ENCODE measurements at regions not wholly inside any gene's neighbourhood (a gene's known extent, or its start where the extent isn't known, plus 50 kb on each side); places are given as distances from the start of the nearest gene placed in this dataset.
A peak's percentile ranks its signal among the peaks of the same experiment; 100 is the strongest.

DNA sequence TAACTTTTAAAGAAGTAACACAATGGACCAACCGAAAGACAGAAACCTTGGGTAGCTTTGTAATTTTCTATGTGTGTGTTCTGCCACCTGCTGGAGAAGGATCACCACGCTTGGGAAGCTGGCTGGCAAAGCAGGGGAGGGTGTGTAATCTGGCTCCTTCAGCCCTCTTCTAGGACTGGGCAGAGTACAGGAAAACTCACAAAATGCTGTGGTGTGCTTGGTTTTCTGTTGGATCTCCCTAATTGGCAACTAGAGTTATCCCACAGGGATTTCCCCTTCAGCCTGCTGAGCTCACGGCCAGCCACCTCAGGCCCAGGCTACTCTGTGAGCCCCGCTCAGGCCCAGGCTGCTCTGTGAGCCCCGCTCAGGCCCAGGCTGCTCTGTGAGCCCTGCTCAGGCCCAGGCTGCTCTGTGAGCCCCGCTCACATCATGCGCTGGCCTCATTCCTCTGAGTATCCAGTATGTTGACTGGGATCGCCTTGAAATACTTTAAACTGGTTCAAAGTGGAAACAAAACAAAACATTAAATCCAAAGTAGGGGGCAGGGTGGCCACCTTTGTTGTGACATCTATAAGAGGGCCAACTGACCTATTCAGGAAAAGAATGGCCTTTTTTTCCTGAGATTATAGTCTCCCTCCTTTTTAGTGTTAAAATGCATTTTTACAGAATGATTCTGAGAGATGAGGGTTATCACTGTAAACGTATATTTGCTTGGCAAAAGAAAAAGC, 52.0 kb upstream of the RNU6-8 start:
- 61 to 64% methylated on average over 3 to 7 of the region's 9 CpGs for WGBS, 2 donors (ENCODE audit: low coverage in 1 of 2)
- TF ChIP-seq POLR2AphosphoS5 (IDR thresholded peaks at IDR 0.05): no peak
- TF ChIP-seq, protein P1, sequence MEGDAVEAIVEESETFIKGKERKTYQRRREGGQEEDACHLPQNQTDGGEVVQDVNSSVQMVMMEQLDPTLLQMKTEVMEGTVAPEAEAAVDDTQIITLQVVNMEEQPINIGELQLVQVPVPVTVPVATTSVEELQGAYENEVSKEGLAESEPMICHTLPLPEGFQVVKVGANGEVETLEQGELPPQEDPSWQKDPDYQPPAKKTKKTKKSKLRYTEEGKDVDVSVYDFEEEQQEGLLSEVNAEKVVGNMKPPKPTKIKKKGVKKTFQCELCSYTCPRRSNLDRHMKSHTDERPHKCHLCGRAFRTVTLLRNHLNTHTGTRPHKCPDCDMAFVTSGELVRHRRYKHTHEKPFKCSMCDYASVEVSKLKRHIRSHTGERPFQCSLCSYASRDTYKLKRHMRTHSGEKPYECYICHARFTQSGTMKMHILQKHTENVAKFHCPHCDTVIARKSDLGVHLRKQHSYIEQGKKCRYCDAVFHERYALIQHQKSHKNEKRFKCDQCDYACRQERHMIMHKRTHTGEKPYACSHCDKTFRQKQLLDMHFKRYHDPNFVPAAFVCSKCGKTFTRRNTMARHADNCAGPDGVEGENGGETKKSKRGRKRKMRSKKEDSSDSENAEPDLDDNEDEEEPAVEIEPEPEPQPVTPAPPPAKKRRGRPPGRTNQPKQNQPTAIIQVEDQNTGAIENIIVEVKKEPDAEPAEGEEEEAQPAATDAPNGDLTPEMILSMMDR (IDR thresholded peaks at IDR 0.05): peak; percentile 69 to 78 (median 73)
- H3K4me1 ChIP-seq: peaks cover 8 to 34% (median 11%) of the 10 kb centered on the region in 4 donors
- in situ Hi-C loops (cut with MboI; ENCODE audit: low pct_ligation_motif_present in 1 of 4, low pct_unique_long_range_greater_than_20kb in 1 of 4, low sequenced_read_pairs in 3 of 4): loop anchor here (5.0 to 25.0 kb wide), 9 partner anchors 180 to 740 kb away; partner anchors contain the start of gene ARHGAP5 (in 1 of the 4)
- intact Hi-C loops (cut with DNase I; ENCODE audit: low total_unique reads): loop anchor here (5.0 to 10.0 kb wide), 2 partner anchors 212 to 840 kb away; no protein-coding TSS in a partner anchor
- no peaks in the 10 kb centered on the region for H3K36me3 ChIP-seq
- peak; percentile 71 for DNase-seq
- H3K4me3 ChIP-seq: no peak overlapping the region
- no peaks in the 10 kb centered on the region for H3K9me3 ChIP-seq
- H3K27ac ChIP-seq: peak overlapping the region; percentile 36 to 76 (median 56)
- no peaks in the 10 kb centered on the region for H3K27me3 ChIP-seq

DNA sequence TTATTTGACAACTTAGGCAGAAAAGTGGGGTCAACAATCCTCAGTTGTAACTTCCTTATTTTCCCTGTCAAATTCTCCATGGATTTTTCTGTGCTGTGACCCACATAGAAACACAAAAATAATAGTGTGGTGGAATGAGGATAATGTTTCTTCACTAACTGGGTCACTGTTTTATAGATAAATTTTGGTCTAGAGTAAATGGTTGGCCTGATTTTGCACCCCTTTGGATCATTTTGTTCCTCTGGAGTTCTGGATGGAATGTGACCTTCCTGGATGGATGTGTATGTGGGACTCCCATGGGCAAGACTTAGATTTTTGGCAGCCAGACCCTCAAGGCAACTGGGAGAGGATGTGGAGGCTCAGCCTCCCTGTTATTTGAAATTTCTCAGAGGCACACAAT, 52.7 kb upstream of the RNU6-8 start:
- H3K4me1 ChIP-seq: peaks cover 8 to 34% (median 11%) of the 10 kb centered on the region in 4 donors
- H3K27me3 ChIP-seq: no peaks in the 10 kb centered on the region
- H3K4me3 ChIP-seq: no peak overlapping the region
- no peak for DNase-seq
- no peaks in the 10 kb centered on the region for H3K9me3 ChIP-seq
- in situ Hi-C loops (cut with MboI; ENCODE audit: low pct_ligation_motif_present in 1 of 4, low pct_unique_long_range_greater_than_20kb in 1 of 4, low sequenced_read_pairs in 3 of 4) (loop anchor here (5.0 to 25.0 kb wide), 8 partner anchors 181 to 741 kb away; partner anchors contain the start of gene ARHGAP5 (in 1 of the 4)), intact Hi-C loops (cut with DNase I; ENCODE audit: low total_unique reads) (loop anchor here (5.0 to 10.0 kb wide), 2 partner anchors 212 to 841 kb away; no protein-coding TSS in a partner anchor)
- TF ChIP-seq EP300 (IDR thresholded peaks at IDR 0.05; ENCODE audit: low read depth) (no peak), POLR2AphosphoS5 (IDR thresholded peaks at IDR 0.05) (no peak), POLR2A (IDR thresholded peaks at IDR 0.05) (no peak)
- TF ChIP-seq, protein P1 (IDR thresholded peaks at IDR 0.05): no peak
- H3K27ac ChIP-seq: peak overlapping the region in 3 of 4 donors; percentile 36 to 76 (median 72)
- no peaks in the 10 kb centered on the region for H3K36me3 ChIP-seq

DNA sequence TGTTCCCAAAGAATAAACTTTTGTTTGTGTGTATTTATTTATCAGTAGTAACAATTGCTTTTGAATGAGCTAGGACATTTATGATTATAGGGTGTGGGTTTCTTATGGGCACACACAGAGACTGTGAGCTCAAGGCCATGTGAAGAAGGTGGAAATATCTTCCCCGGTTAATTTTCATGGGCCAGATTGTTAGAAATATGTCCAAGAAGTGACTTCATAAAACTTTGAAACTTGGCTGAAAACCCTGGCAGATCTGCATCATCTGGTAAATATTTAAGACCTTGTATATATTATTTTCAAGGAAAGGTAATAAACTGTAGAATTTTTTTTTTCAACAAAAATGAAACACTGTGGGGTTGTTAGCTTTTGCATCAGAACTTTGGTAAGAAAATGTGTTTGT, 53.5 kb upstream of the RNU6-8 start:
- intact Hi-C loops (cut with DNase I; ENCODE audit: low total_unique reads): loop anchor here (5.0 to 10.0 kb wide), 2 partner anchors 211 to 842 kb away; no protein-coding TSS in a partner anchor
- DNase-seq: no peak
- H3K4me1 ChIP-seq: peaks cover 8 to 30% (median 11%) of the 10 kb centered on the region in 4 donors
- in situ Hi-C loops (cut with MboI; ENCODE audit: low pct_ligation_motif_present in 1 of 4, low pct_unique_long_range_greater_than_20kb in 1 of 4, low sequenced_read_pairs in 3 of 4): loop anchor here (5.0 to 25.0 kb wide), 8 partner anchors 182 to 742 kb away; partner anchors contain the start of gene ARHGAP5 (in 1 of the 4)
- no peaks in the 10 kb centered on the region for H3K27me3 ChIP-seq
- H3K9me3 ChIP-seq: no peaks in the 10 kb centered on the region
- no peak for TF ChIP-seq EP300 (IDR thresholded peaks at IDR 0.05; ENCODE audit: low read depth)
- TF ChIP-seq POLR2A (IDR thresholded peaks at IDR 0.05): no peak
- TF ChIP-seq, protein P1 (IDR thresholded peaks at IDR 0.05): no peak
- TF ChIP-seq POLR2AphosphoS5 (IDR thresholded peaks at IDR 0.05): no peak
- no peaks in the 10 kb centered on the region for H3K36me3 ChIP-seq
- H3K4me3 ChIP-seq: no peak overlapping the region
- H3K27ac ChIP-seq: peak overlapping the region in 3 of 4 donors; percentile 11 to 76 (median 72)
- WGBS, 2 donors (ENCODE audit: low coverage in 1 of 2): 67 to 81% methylated on average over 1 of the region's 1 CpG

DNA sequence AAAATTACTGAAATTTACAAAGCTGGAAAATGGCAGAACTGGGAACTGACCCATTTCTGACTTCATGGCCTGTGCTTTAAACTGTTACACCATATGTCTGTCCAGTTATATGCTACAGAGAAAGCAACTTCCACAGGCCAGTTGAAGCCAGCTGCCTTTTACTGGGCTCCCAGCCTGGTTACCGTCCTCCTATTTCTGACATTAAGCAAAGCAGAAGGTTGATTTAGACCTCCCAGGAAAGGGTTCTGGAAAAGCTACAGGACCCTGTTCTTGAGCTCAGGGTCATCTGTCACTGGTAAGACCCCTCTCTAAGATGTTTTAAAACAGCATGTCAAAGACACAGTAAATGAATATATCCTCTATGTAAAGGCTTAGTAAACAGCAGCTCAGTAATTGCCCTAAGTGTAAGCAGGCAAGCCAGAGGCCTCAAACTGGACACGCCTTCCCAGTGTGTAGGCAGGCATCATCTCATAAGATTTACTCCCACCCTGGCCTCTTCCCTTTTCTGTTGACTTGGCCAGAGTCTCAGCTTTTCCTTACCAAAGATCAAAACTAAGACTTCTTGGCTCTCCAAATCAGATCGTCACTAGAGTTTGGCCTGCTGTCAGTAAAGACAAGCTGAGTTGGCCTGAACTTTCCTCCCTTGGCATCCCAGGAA, 55.4 kb upstream of the RNU6-8 start:
- no peak overlapping the region for H3K4me3 ChIP-seq
- TF ChIP-seq, protein P1 (IDR thresholded peaks at IDR 0.05): no peak
- TF ChIP-seq POLR2A (IDR thresholded peaks at IDR 0.05): no peak
- no peak for TF ChIP-seq EP300 (IDR thresholded peaks at IDR 0.05; ENCODE audit: low read depth)
- no peak for TF ChIP-seq POLR2AphosphoS5 (IDR thresholded peaks at IDR 0.05)
- H3K27me3 ChIP-seq: no peaks in the 10 kb centered on the region
- in situ Hi-C loops (cut with MboI; ENCODE audit: low pct_ligation_motif_present in 1 of 4, low pct_unique_long_range_greater_than_20kb in 1 of 4, low sequenced_read_pairs in 3 of 4): loop anchor here (5.0 to 25.0 kb wide), 8 partner anchors 184 to 744 kb away; partner anchors contain the start of gene ARHGAP5 (in 1 of the 4)
- peak overlapping the region in 3 of 4 donors; percentile 37 to 71 (median 39) for H3K27ac ChIP-seq
- H3K36me3 ChIP-seq: no peaks in the 10 kb centered on the region
- WGBS, 2 donors (ENCODE audit: low coverage in 1 of 2): 38 to 48% methylated on average over 2 to 3 of the region's 3 CpGs
- no peak for DNase-seq
- peaks cover 2 to 3% of the 10 kb centered on the region in 2 donors for H3K9me3 ChIP-seq
- intact Hi-C loops (cut with DNase I; ENCODE audit: low total_unique reads): loop anchor here (5.0 to 10.0 kb wide), 2 partner anchors 209 to 844 kb away; no protein-coding TSS in a partner anchor
- peaks cover 8 to 26% (median 10%) of the 10 kb centered on the region in 4 donors for H3K4me1 ChIP-seq

Measured in transverse colon (tissue), 4 donors.